GM12891 (cell line): ENCODE measurements at regions not wholly inside any gene's neighbourhood (a gene's known extent, or its start where the extent isn't known, plus 50 kb on each side); places are given as distances from the start of the nearest gene placed in this dataset.

ENCODE experiments used
- PAX5 ChIP-seq: IDR thresholded peaks from 2 replicates; pipeline ENCODE4 v1.6.1; 2011; ENCODE audit warnings: low read length, moderate library complexity, mild to moderate bottlenecking; ENCODE audit not compliant: insufficient read depth, severe bottlenecking
- POLR2A ChIP-seq: IDR thresholded peaks from 2 replicates; pipeline ENCODE4 v1.6.1; 2011; ENCODE audit warnings: low read depth, low read length, control low read depth
- POLR2AphosphoS5 ChIP-seq: IDR thresholded peaks from 2 replicates; pipeline ENCODE4 v1.6.1; 2011; ENCODE audit warnings: low read depth, low read length, control low read depth
- SPI1 ChIP-seq: IDR thresholded peaks from 2 replicates; pipeline ENCODE4 v1.6.1; 2011; ENCODE audit warnings: low read depth, low read length, control low read depth

DNA sequence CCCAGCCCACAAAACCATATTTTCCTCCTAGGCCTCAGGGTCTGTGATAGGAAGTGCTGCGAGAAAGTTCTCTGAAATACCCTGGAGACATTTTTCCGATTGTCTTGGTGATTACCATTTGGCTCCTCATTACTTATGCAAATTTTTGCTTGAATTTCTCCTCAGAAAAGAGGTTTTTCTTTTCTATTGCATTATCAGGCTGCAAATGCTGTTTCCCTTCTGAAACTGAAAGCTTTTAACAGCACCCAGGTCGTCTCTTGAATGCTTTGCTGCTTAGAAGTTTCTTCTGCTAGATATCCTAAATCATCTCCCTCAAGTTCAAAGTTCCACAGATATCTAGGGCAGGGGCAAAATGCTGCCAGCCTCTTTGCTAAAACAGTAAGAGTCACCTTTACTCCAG is 434.2 kb downstream of the PCDH20 start:
- TF ChIP-seq POLR2A (no peak), POLR2AphosphoS5 (no peak), SPI1 (no peak), PAX5 (no peak)
